Bronchial epithelial cell (primary cell): ENCODE measurements at regions not wholly inside any gene's neighbourhood (a gene's known extent, or its start where the extent isn't known, plus 50 kb on each side); places are given as distances from the start of the nearest gene placed in this dataset.
"Not testable (repeated sequence)": the region's sequence is repeated elsewhere in the genome, so short reads cannot be mapped to it uniquely, and the experiment has no call there.

Experiments
- DNase-seq: peaks from one replicate; pipeline ENCODE4 v3.0.0-alpha.2; 2010; ENCODE audit warnings: low read depth
- FAIRE-seq: peaks from 2 replicates; lab custom pipeline; 2011; peaks lifted over from hg19 to GRCh38; lab: Jason Lieb, UNC
- H3K27me3 ChIP-seq: 2 replicates; pipeline ENCODE4 v1.5.1; 2011; ENCODE audit warnings: low read length; ENCODE audit not compliant: control insufficient read depth, insufficient read depth
- H3K36me3 ChIP-seq: 2 replicates; pipeline ENCODE4 v1.5.1; 2011; ENCODE audit warnings: low read length; ENCODE audit not compliant: control insufficient read depth, insufficient read depth
- H3K4me3 ChIP-seq: 2 replicates; pipeline ENCODE4 v1.5.1; 2011; ENCODE audit warnings: mild to moderate bottlenecking, low read depth, low read length, control low read depth
- TF ChIP-seq, protein P1 (sequence below): IDR thresholded peaks from 2 replicates; pipeline ENCODE4 v1.5.1; 2011; ENCODE audit warnings: mild to moderate bottlenecking, moderate library complexity, low read length, control low read depth, inconsistent platforms; ENCODE audit not compliant: insufficient read depth, severe bottlenecking

DNA sequence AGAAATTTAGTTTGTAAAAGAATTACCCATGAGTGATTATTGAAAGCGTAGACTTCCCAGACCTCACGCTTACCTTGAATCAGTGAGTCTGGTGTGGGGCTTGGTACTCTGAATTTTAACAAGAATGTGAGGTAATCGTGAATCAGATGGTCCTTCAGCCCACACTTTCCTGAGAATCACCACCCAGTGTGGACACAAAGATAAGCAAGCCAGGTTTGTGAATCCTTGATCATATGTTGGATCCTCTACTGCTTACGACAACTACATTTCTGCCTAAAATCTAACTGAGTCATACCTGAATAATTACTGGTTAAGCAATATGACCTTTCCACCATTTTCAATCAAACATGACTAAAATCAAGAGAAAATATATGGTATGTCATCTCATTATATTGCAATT is 589.3 kb downstream of the TFAP2A start:
- Histone ChIP-seq H3K36me3 (no peaks in the 10 kb centered on the region), H3K27me3 (no peaks in the 10 kb centered on the region), H3K4me3 (no peak overlapping the region)
- no peak for FAIRE-seq
- peak; percentile 20 for DNase-seq
- TF ChIP-seq, protein P1, sequence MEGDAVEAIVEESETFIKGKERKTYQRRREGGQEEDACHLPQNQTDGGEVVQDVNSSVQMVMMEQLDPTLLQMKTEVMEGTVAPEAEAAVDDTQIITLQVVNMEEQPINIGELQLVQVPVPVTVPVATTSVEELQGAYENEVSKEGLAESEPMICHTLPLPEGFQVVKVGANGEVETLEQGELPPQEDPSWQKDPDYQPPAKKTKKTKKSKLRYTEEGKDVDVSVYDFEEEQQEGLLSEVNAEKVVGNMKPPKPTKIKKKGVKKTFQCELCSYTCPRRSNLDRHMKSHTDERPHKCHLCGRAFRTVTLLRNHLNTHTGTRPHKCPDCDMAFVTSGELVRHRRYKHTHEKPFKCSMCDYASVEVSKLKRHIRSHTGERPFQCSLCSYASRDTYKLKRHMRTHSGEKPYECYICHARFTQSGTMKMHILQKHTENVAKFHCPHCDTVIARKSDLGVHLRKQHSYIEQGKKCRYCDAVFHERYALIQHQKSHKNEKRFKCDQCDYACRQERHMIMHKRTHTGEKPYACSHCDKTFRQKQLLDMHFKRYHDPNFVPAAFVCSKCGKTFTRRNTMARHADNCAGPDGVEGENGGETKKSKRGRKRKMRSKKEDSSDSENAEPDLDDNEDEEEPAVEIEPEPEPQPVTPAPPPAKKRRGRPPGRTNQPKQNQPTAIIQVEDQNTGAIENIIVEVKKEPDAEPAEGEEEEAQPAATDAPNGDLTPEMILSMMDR: no peak

DNA sequence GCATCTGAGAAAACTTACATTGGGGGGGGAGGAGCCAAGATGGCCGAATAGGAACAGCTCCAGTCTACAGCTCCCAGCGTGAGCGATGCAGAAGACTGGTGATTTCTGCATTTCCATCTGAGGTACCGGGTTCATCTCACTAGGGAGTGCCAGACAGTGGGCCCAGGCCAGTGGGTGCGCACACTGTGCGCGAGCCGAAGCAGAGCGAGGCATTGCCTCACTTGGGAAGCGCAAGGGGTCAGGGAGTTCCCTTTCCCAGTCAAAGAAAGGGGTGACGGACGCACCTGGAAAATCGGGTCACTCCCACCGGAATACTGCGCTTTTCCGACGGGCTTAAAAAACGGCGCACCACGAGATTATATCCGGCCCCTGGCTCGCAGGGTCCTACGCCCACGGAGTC is 604.1 kb downstream of the TFAP2A start:
- not testable (repeated sequence) for FAIRE-seq

DNA sequence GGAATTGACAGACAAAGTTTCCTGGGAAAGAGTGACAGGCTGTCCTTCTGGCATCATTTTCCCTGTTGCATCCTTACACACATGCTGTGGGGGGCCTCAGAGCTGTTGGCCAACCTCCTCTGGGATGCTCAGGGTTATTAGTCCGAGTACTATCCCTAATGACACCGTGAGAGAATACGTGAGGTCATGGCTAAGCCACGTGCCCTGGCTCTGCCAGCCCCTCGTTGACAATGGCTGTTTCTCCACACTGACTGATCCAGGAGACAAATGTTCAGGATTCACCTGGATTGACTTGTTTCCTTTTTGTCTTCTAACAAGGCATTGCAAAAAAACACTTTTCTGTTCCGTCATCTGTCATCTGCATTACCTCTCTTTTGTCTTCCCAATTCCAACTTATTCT is 604.6 kb downstream of the TFAP2A start:
- TF ChIP-seq, protein P1: no peak
- Histone ChIP-seq H3K36me3 (no peaks in the 10 kb centered on the region), H3K4me3 (no peak overlapping the region), H3K27me3 (no peaks in the 10 kb centered on the region)
- DNase-seq (no peak), FAIRE-seq (no peak)

More for the DNA sequence above, 604.1 kb downstream of the TFAP2A start:
- DNase-seq, H3K36me3 ChIP-seq, H3K27me3 ChIP-seq, H3K4me3 ChIP-seq: not testable (repeated sequence)

DNA sequence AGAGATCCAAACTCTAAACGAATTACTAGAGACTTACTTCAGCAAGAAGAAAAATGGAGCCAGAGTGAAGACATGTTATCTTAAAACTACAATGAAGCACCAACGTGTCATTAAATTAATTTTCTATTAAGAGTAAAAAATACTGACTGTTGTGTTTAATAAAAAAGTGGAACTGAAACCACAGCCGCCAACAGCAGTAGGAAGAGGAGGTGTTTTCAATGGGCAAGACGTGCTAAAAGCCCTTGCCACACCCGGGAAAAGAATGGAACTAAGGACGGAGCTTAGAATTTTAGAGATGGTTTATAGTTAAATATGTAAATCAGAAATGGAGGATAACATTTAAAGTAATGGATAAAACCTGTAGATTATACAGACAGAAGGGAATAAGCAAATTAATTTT is 608.7 kb downstream of the TFAP2A start:
- H3K27me3 ChIP-seq: no peaks in the 10 kb centered on the region
- FAIRE-seq (no peak), DNase-seq (no peak)
- H3K36me3 ChIP-seq: no peaks in the 10 kb centered on the region
- TF ChIP-seq, protein P1: no peak
- no peak overlapping the region for H3K4me3 ChIP-seq

DNA sequence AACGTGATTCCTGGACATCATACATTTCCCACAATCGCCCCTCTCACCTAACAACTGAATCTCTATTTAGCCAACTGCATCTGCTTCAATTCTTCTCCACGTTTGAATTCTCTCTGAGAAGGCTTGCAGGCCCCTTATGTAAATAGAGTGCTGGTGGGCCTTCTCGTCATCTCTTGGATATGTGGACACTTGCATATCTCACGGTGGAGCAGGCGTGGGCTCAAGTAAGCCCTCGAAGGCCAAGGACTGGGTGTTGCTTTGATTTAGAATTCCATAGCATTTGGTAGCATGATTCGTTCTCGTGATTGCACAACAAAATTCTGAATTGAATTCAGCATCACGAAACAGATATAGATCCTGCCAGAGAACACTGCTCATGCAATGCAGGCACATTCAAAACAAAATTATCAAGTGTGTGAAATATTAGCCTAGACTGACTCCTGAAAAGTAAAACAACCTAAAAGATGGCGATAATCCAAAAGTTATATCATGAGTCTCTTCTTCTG is 613.6 kb downstream of the TFAP2A start:
- TF ChIP-seq, protein P1: no peak
- FAIRE-seq: no peak
- Histone ChIP-seq H3K27me3 (no peaks in the 10 kb centered on the region), H3K4me3 (no peak overlapping the region), H3K36me3 (no peaks in the 10 kb centered on the region)
- DNase-seq: no peak

DNA sequence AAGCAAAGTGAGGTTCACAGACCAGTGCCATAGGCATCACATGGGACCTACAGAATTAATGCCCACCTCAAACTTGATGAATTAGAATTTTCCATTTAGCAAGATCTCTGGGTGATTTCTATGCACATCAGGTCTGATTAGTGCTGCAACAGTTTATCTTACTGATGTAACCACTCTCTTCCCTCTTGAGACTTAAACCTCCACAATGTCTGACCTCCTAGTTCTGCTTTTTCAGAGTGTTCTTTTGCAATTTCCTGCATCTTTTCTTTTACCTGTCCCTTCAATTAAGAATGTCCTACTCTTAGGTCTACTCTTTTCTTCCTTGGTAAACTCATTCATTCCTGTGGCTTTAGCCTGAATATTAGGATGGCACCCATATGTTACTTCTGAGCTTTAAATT is 615.3 kb downstream of the TFAP2A start:
- no peak for FAIRE-seq
- TF ChIP-seq, protein P1: no peak
- DNase-seq: no peak
- no peak overlapping the region for H3K4me3 ChIP-seq
- H3K36me3 ChIP-seq: no peaks in the 10 kb centered on the region
- no peaks in the 10 kb centered on the region for H3K27me3 ChIP-seq
